Activated naive CD8-positive, alpha-beta T cell treated with anti-CD3 and anti-CD28 coated beads for 36 hours (primary cell): ENCODE measurements at regions not wholly inside any gene's neighbourhood (a gene's known extent, or its start where the extent isn't known, plus 50 kb on each side); places are given as distances from the start of the nearest gene placed in this dataset.
A peak's percentile ranks its signal among the peaks of the same experiment; 100 is the strongest.

Source experiments
- DNase-seq: peaks from one replicate; pipeline ENCODE4 v3.0.0; 2021
- H3K27ac Mint-ChIP-seq: one replicate; pipeline ENCODE4 v1.8.0; 2022; ENCODE audit warnings: mild to moderate bottlenecking, moderate library complexity, mixed read lengths
- H3K27me3 Mint-ChIP-seq: one replicate; pipeline ENCODE4 v1.8.0; 2022; ENCODE audit warnings: mild to moderate bottlenecking, mixed read lengths
- H3K36me3 Mint-ChIP-seq: one replicate; pipeline ENCODE4 v1.8.0; 2021; ENCODE audit warnings: mild to moderate bottlenecking, mixed read lengths
- H3K4me1 Mint-ChIP-seq: one replicate; pipeline ENCODE4 v1.8.0; 2021; ENCODE audit warnings: mixed read lengths
- H3K4me3 Mint-ChIP-seq: one replicate; pipeline ENCODE4 v1.8.0; 2022; ENCODE audit warnings: mild to moderate bottlenecking, moderate library complexity, mixed read lengths
- H3K9me3 Mint-ChIP-seq: one replicate; pipeline ENCODE4 v1.8.0; 2022; ENCODE audit warnings: mixed read lengths

- no peaks in the 10 kb centered on the region for H3K27me3 Mint-ChIP-seq
- H3K4me3 Mint-ChIP-seq: no peak overlapping the region
- H3K27ac Mint-ChIP-seq: no peak overlapping the region
- no peaks in the 10 kb centered on the region for H3K36me3 Mint-ChIP-seq
- peaks cover 6% of the 10 kb centered on the region for H3K4me1 Mint-ChIP-seq
- no peaks in the 10 kb centered on the region for H3K9me3 Mint-ChIP-seq
- DNase-seq: no peak
Measured at GRCh38 chr14:98074111-98074510, 1197.9 kb downstream of the BCL11B start.

- peaks cover 4% of the 10 kb centered on the region for H3K4me1 Mint-ChIP-seq
- H3K27me3 Mint-ChIP-seq: no peaks in the 10 kb centered on the region
- peaks cover 3% of the 10 kb centered on the region for H3K36me3 Mint-ChIP-seq
- DNase-seq: no peak
- H3K4me3 Mint-ChIP-seq: no peak overlapping the region
- H3K9me3 Mint-ChIP-seq: no peaks in the 10 kb centered on the region
- H3K27ac Mint-ChIP-seq: no peak overlapping the region
Measured at GRCh38 chr14:98077176-98077575, 1194.8 kb downstream of the BCL11B start.

GRCh38 chr14:98082833-98083232 is 1189.2 kb downstream of the BCL11B start:
- Mint-ChIP-seq H3K4me1 (peaks cover 4% of the 10 kb centered on the region), H3K4me3 (no peak overlapping the region), H3K36me3 (peaks cover 9% of the 10 kb centered on the region), H3K9me3 (peaks cover 4% of the 10 kb centered on the region), H3K27me3 (no peaks in the 10 kb centered on the region), H3K27ac (no peak overlapping the region)
- DNase-seq: no peak

- no peak overlapping the region for H3K4me3 Mint-ChIP-seq
- H3K9me3 Mint-ChIP-seq: peaks cover 4% of the 10 kb centered on the region
- no peaks in the 10 kb centered on the region for H3K27me3 Mint-ChIP-seq
- H3K4me1 Mint-ChIP-seq: peaks cover 2% of the 10 kb centered on the region
- no peak overlapping the region for H3K27ac Mint-ChIP-seq
- H3K36me3 Mint-ChIP-seq: peaks cover 9% of the 10 kb centered on the region
- no peak for DNase-seq
Measured at GRCh38 chr14:98085751-98086150, 1186.2 kb downstream of the BCL11B start.

- peaks cover 12% of the 10 kb centered on the region for H3K4me1 Mint-ChIP-seq
Measured at GRCh38 chr14:98093111-98093510, 1178.9 kb downstream of the BCL11B start.

GRCh38 chr14:98099527-98099926 is 1172.5 kb downstream of the BCL11B start:
- H3K4me1 Mint-ChIP-seq: peaks cover 42% of the 10 kb centered on the region
- DNase-seq: no peak
- H3K4me3 Mint-ChIP-seq: peak overlapping the region; percentile 32
- peaks cover 23% of the 10 kb centered on the region for H3K9me3 Mint-ChIP-seq
- peak overlapping the region; percentile 82 for H3K27ac Mint-ChIP-seq
- H3K27me3 Mint-ChIP-seq: no peaks in the 10 kb centered on the region
- H3K36me3 Mint-ChIP-seq: peaks cover 21% of the 10 kb centered on the region

More at GRCh38 chr14:98093111-98093510, 1178.9 kb downstream of the BCL11B start:
- H3K4me3 Mint-ChIP-seq: no peak overlapping the region
- DNase-seq: no peak
- no peaks in the 10 kb centered on the region for H3K27me3 Mint-ChIP-seq
- H3K9me3 Mint-ChIP-seq: no peaks in the 10 kb centered on the region
- H3K36me3 Mint-ChIP-seq: peaks cover 7% of the 10 kb centered on the region
- no peak overlapping the region for H3K27ac Mint-ChIP-seq

GRCh38 chr14:98101323-98101722 is 1170.7 kb downstream of the BCL11B start:
- Mint-ChIP-seq H3K4me3 (no peak overlapping the region), H3K4me1 (peaks cover 39% of the 10 kb centered on the region), H3K27ac (peak overlapping the region; percentile 69), H3K27me3 (no peaks in the 10 kb centered on the region), H3K36me3 (peaks cover 21% of the 10 kb centered on the region), H3K9me3 (peaks cover 23% of the 10 kb centered on the region)
- no peak for DNase-seq

GRCh38 chr14:98103705-98104104 is 1168.3 kb downstream of the BCL11B start:
- H3K9me3 Mint-ChIP-seq: peaks cover 18% of the 10 kb centered on the region
- H3K4me3 Mint-ChIP-seq: no peak overlapping the region
- peaks cover 36% of the 10 kb centered on the region for H3K4me1 Mint-ChIP-seq
- DNase-seq: peak; percentile 7
- peaks cover 13% of the 10 kb centered on the region for H3K36me3 Mint-ChIP-seq
- no peaks in the 10 kb centered on the region for H3K27me3 Mint-ChIP-seq
- H3K27ac Mint-ChIP-seq: no peak overlapping the region

- Mint-ChIP-seq H3K36me3 (peaks cover 11% of the 10 kb centered on the region), H3K9me3 (peaks cover 7% of the 10 kb centered on the region), H3K4me1 (peaks cover 23% of the 10 kb centered on the region), H3K27ac (no peak overlapping the region), H3K27me3 (no peaks in the 10 kb centered on the region), H3K4me3 (no peak overlapping the region)
- DNase-seq: no peak
Measured at GRCh38 chr14:98109326-98109725, 1162.7 kb downstream of the BCL11B start.

- H3K27ac Mint-ChIP-seq: no peak overlapping the region
- DNase-seq: no peak
- no peak overlapping the region for H3K4me3 Mint-ChIP-seq
- peaks cover 30% of the 10 kb centered on the region for H3K4me1 Mint-ChIP-seq
- H3K27me3 Mint-ChIP-seq: no peaks in the 10 kb centered on the region
- H3K9me3 Mint-ChIP-seq: peaks cover 7% of the 10 kb centered on the region
- H3K36me3 Mint-ChIP-seq: peaks cover 11% of the 10 kb centered on the region
Measured at GRCh38 chr14:98112194-98112780, 1159.7 kb downstream of the BCL11B start.

GRCh38 chr14:98114122-98114895 is 1157.7 kb downstream of the BCL11B start:
- Mint-ChIP-seq H3K27ac (peak overlapping the region; percentile 78), H3K27me3 (no peaks in the 10 kb centered on the region), H3K4me3 (no peak overlapping the region), H3K9me3 (peaks cover 7% of the 10 kb centered on the region), H3K36me3 (peaks cover 11% of the 10 kb centered on the region), H3K4me1 (peaks cover 32% of the 10 kb centered on the region)
- DNase-seq: no peak

GRCh38 chr14:98114946-98115345 is 1157.1 kb downstream of the BCL11B start:
- H3K27me3 Mint-ChIP-seq: no peaks in the 10 kb centered on the region
- no peak for DNase-seq
- no peak overlapping the region for H3K4me3 Mint-ChIP-seq
- H3K9me3 Mint-ChIP-seq: peaks cover 7% of the 10 kb centered on the region
- H3K4me1 Mint-ChIP-seq: peaks cover 32% of the 10 kb centered on the region
- peaks cover 9% of the 10 kb centered on the region for H3K36me3 Mint-ChIP-seq
- peak overlapping the region; percentile 78 for H3K27ac Mint-ChIP-seq

- no peak for DNase-seq
- Mint-ChIP-seq H3K27me3 (no peaks in the 10 kb centered on the region), H3K9me3 (peaks cover 7% of the 10 kb centered on the region), H3K36me3 (peaks cover 12% of the 10 kb centered on the region), H3K4me3 (no peak overlapping the region), H3K27ac (no peak overlapping the region), H3K4me1 (peaks cover 36% of the 10 kb centered on the region)
Measured at GRCh38 chr14:98118749-98119148, 1153.2 kb downstream of the BCL11B start.

- Mint-ChIP-seq H3K27me3 (no peaks in the 10 kb centered on the region), H3K4me3 (no peak overlapping the region), H3K36me3 (peaks cover 14% of the 10 kb centered on the region), H3K27ac (no peak overlapping the region), H3K9me3 (peaks cover 11% of the 10 kb centered on the region), H3K4me1 (peaks cover 28% of the 10 kb centered on the region)
- DNase-seq: no peak
Measured at GRCh38 chr14:98119739-98120138, 1152.3 kb downstream of the BCL11B start.

- peaks cover 25% of the 10 kb centered on the region for H3K4me1 Mint-ChIP-seq
- peaks cover 15% of the 10 kb centered on the region for H3K9me3 Mint-ChIP-seq
- H3K27me3 Mint-ChIP-seq: no peaks in the 10 kb centered on the region
- H3K27ac Mint-ChIP-seq: no peak overlapping the region
- H3K36me3 Mint-ChIP-seq: peaks cover 22% of the 10 kb centered on the region
- no peak overlapping the region for H3K4me3 Mint-ChIP-seq
- no peak for DNase-seq
Measured at GRCh38 chr14:98120831-98121464, 1151.0 kb downstream of the BCL11B start.
